OCI-M2 (cell line): ENCODE measurements at regions not wholly inside any gene's neighbourhood (a gene's known extent, or its start where the extent isn't known, plus 50 kb on each side); places are given as distances from the start of the nearest gene placed in this dataset.

Experiments used
- DNase-seq: peaks from one replicate; lab custom pipeline; 2025; ENCODE audit not compliant: unreplicated experiment; lab: John Stamatoyannopoulos, UW

- no peak for DNase-seq
Observed at GRCh38 chr3:154022606-154023005, 98.6 kb upstream of the ARHGEF26 start.

GRCh38 chr3:154023148-154023547, 98.0 kb upstream of the ARHGEF26 start:
- no peak for DNase-seq

- no peak for DNase-seq
Observed at GRCh38 chr3:154025007-154025406, 96.2 kb upstream of the ARHGEF26 start.

GRCh38 chr3:154029926-154030325, 91.3 kb upstream of the ARHGEF26 start:
- no peak for DNase-seq

GRCh38 chr3:154034797-154035330, 86.3 kb upstream of the ARHGEF26 start:
- DNase-seq, result no peak

- DNase-seq, result no peak
Observed at GRCh38 chr3:154040283-154040682, 80.9 kb upstream of the ARHGEF26 start.

GRCh38 chr3:154044671-154045070, 76.5 kb upstream of the ARHGEF26 start:
- DNase-seq, result no peak

- no peak for DNase-seq
Observed at GRCh38 chr3:154050216-154050615, 71.0 kb upstream of the ARHGEF26 start.

- DNase-seq, result no peak
Observed at GRCh38 chr3:154050766-154051165, 70.4 kb upstream of the ARHGEF26 start.

- DNase-seq, result no peak
Observed at GRCh38 chr3:154059833-154060232, 61.4 kb upstream of the ARHGEF26 start.

GRCh38 chr3:154060238-154061000, 60.8 kb upstream of the ARHGEF26 start:
- no peak for DNase-seq

- DNase-seq, result no peak
Observed at GRCh38 chr3:154061001-154061370, 60.2 kb upstream of the ARHGEF26 start.

GRCh38 chr3:154062513-154062912, 58.7 kb upstream of the ARHGEF26 start:
- DNase-seq, result no peak

GRCh38 chr3:154071146-154071545, 50.0 kb upstream of the ARHGEF26 start:
- DNase-seq, result no peak
